Left renal cortex interstitium (tissue), 4 donors: ENCODE measurements at regions not wholly inside any gene's neighbourhood (a gene's known extent, or its start where the extent isn't known, plus 50 kb on each side); places are given as distances from the start of the nearest gene placed in this dataset.

Experiments
- DNase-seq, 4 donors: peaks; one replicate each; pipeline ENCODE4 v3.0.0-alpha.2; 2013; ENCODE audit warnings: low read depth in 4 of 4, low spot score in 2 of 4, missing footprints in 1 of 4

DNA sequence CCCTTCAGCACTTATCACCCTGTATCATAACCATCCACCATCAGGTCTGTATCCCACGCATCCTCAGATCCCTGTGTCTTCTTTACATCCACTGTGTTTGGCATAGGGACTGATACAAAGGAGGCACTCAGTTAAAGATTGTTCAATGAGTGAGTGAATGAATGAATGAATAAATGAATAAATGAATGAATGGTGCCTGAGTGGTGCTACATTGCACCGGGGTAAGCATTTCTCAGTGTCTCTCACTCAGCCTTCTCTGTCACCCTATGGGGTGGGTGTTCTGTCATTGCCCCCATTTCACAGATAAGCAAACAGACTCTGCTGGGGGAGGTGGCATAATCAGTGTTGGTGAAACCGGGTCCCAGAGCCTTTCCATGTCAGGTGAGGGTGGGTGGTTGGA lies 56.6 kb upstream of the ID3 start:
- no peak for DNase-seq

DNA sequence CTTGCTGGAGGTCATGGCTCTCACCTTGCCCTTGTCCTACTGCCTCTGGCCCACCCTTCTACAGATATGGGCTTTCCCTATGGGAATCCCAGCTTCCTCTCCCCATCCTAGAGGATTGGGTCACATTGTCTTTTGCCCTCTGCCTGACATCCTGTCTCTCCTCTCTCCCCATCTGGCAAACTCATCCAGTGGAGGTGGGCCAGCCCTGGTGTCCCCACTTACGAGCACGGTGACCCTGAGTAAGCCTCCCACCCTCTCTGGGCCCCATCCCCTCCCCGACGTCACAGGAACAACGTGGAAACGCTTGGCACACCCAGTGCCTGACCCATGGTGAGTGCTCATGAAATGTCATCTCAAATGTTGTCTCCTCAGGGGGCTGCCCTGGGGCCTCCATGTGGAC lies 56.1 kb upstream of the ID3 start:
- DNase-seq = no peak

- DNase-seq = no peak
Measured at GRCh38 chr1:23614032-23614660, 54.8 kb upstream of the ID3 start.

- DNase-seq = no peak
Measured at GRCh38 chr1:23613191-23614031, 54.1 kb upstream of the ID3 start.

DNA sequence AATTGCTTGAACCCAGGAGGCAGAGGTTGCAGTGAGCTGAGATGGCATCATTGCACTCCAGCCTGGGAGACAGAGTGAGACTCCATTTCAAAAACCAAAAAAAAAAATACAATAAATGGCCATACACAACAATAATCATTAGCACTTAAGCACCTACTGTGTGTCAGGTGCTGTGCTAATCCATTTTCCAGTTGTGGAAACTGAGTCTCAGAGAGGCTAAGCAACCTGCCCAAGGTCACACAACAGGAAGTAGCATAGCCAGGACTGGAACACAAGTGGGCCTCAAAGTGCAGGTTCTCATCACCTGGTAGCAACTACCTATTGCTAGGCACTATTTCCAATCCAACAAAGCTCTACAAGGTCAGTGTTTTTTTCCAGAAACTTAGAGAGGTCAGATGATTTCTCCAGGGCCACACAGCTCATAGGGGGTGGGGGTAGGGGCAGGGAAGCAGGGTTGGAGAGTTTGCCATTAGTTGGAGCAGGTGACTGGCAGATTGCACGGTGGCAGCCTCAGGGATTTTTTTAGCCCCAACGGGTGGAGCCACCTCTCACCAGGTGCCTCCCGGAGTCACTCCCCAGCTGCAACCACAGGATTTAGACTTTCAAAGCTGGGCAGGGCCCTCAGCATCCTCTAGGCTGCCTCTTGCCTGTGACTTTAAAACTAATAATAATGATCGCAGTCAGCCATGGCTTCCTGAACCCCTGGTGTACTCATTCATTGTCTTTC lies 52.5 kb upstream of the ID3 start:
- DNase-seq = no peak

GRCh38 chr1:23610677-23611076 lies 51.4 kb upstream of the ID3 start:
- no peak for DNase-seq

- DNase-seq = no peak
Measured at GRCh38 chr1:23609971-23610370, 50.7 kb upstream of the ID3 start.
